ENCODE measurements at regions not wholly inside any gene's neighbourhood (a gene's known extent, or its start where the extent isn't known, plus 50 kb on each side); places are given as distances from the start of the nearest gene placed in this dataset.

GRCh38 chr3:95710684-95711083 is 1103.7 kb upstream of the EPHA6 start:
- ATAC-seq (no peak), DNase-seq (ENCODE audit: low spot score) (no peak)
- Mint-ChIP-seq H3K4me1 (peaks cover 8% of the 10 kb centered on the region), H3K4me3 (no peak overlapping the region), H3K9me3 (peaks cover 10% of the 10 kb centered on the region), H3K27ac (no peak overlapping the region), H3K27me3 (ENCODE audit: low read depth) (no peaks in the 10 kb centered on the region), H3K36me3 (no peaks in the 10 kb centered on the region)
- ChIA-PET CTCF (no interaction called here), POLR2A (no interaction called here)
- TF ChIP-seq TEAD1 (CRISPR knock-in tag; IDR thresholded peaks at IDR 0.05) (no peak), ATF6 (CRISPR knock-in tag; IDR thresholded peaks at IDR 0.05) (no peak), TP53 (CRISPR knock-in tag; IDR thresholded peaks at IDR 0.05) (no peak), NR1H2 (CRISPR knock-in tag; IDR thresholded peaks at IDR 0.05) (no peak), EMX1 (CRISPR knock-in tag; IDR thresholded peaks at IDR 0.05) (no peak), ZBTB21 (CRISPR knock-in tag; IDR thresholded peaks at IDR 0.05; ENCODE audit: borderline replicate concordance) (no peak), ZNF281 (CRISPR knock-in tag; IDR thresholded peaks at IDR 0.05) (no peak), GRHL2 (CRISPR knock-in tag; IDR thresholded peaks at IDR 0.05; ENCODE audit: insufficient replicate concordance, severe bottlenecking) (no peak), TCF7 (CRISPR knock-in tag; IDR thresholded peaks at IDR 0.05; ENCODE audit: low read depth) (no peak), ZNF121 (CRISPR knock-in tag; IDR thresholded peaks at IDR 0.05) (no peak), IRF2 (CRISPR knock-in tag; IDR thresholded peaks at IDR 0.05; ENCODE audit: borderline replicate concordance, low read depth) (no peak), ERG (CRISPR knock-in tag; IDR thresholded peaks at IDR 0.05) (no peak)

GRCh38 chr3:95711789-95712188 is 1102.6 kb upstream of the EPHA6 start:
- no peak for ATAC-seq
- ChIA-PET CTCF (no interaction called here), POLR2A (no interaction called here)
- no peaks in the 10 kb centered on the region for H3K36me3 Mint-ChIP-seq
- no peak for TF ChIP-seq ZNF263 (CRISPR knock-in tag; IDR thresholded peaks at IDR 0.05; ENCODE audit: low read depth)
- no peak for TF ChIP-seq E2F4 (CRISPR knock-in tag; IDR thresholded peaks at IDR 0.05; ENCODE audit: borderline replicate concordance, low read depth)
- H3K4me3 Mint-ChIP-seq: no peak overlapping the region
- H3K9me3 Mint-ChIP-seq: peaks cover 9% of the 10 kb centered on the region
- H3K27ac Mint-ChIP-seq: no peak overlapping the region
- DNase-seq (ENCODE audit: low spot score): no peak
- no peaks in the 10 kb centered on the region for H3K27me3 Mint-ChIP-seq (ENCODE audit: low read depth)
- H3K4me1 Mint-ChIP-seq: peaks cover 18% of the 10 kb centered on the region

GRCh38 chr3:95715128-95715527 is 1099.3 kb upstream of the EPHA6 start:
- no peak for TF ChIP-seq FOXP4 (CRISPR knock-in tag; IDR thresholded peaks at IDR 0.05)
- TF ChIP-seq CREM (CRISPR knock-in tag; IDR thresholded peaks at IDR 0.05): no peak
- no peak for TF ChIP-seq SOX15 (CRISPR knock-in tag; IDR thresholded peaks at IDR 0.05)
- TF ChIP-seq FOXP1 (CRISPR knock-in tag; IDR thresholded peaks at IDR 0.05; ENCODE audit: borderline replicate concordance): no peak
- no peak for TF ChIP-seq CTCF (IDR thresholded peaks at IDR 0.05)
- H3K4me1 Mint-ChIP-seq: peaks cover 26% of the 10 kb centered on the region
- CTCF ChIA-PET: no interaction called here
- H3K27ac Mint-ChIP-seq: no peak overlapping the region
- peaks cover 2% of the 10 kb centered on the region for H3K9me3 Mint-ChIP-seq
- no peak overlapping the region for H3K4me3 Mint-ChIP-seq
- ATAC-seq: 0 out of 2 replicates have a peak, but pooled peaks have one; percentile 26
- POLR2A ChIA-PET: no interaction called here
- no peaks in the 10 kb centered on the region for H3K36me3 Mint-ChIP-seq
- H3K27me3 Mint-ChIP-seq (ENCODE audit: low read depth): no peaks in the 10 kb centered on the region
- DNase-seq (ENCODE audit: low spot score): no peak

All from WTC11 (cell line).